Activated gamma-delta T cell treated with anti-CD3 and anti-CD28 coated beads, Interleukin-2, amount 50 U/mL, for 16 hours (primary cell): ENCODE measurements at regions not wholly inside any gene's neighbourhood (a gene's known extent, or its start where the extent isn't known, plus 50 kb on each side); places are given as distances from the start of the nearest gene placed in this dataset.

Experiments used
- DNase-seq: peaks from one replicate; pipeline ENCODE4 v3.0.0-alpha.2; 2020; ENCODE audit warnings: low read depth

DNA sequence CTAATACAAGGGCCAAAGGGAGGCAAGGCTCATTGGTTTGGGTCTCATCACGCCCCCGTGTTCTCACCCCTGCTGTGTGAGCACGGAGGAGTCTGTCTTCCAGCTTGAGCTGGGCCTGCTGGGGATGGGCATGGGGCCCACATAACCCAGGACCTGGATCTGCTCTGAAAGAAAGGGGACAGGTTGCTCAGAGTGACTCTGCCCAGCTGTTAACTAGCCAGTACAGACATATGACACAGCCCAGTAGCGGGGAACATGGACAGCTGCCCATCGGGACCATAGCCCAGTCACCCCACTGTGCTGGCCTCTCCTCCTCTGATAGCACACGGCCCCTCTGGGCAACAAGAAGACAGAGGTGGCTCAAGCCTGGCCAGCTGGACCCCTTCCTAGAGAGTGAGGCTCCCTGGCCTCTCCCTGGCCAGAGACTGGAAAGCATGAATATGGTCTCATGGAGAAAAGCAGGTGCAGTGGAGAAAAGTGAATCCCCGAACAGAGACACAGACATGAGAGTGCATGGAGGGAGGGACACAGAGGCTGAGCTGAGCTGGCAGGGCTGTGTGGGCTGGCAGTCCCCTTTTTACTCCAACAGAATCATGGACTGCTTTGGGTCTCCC lies 973.9 kb downstream of the BRD1 start:
- no peak for DNase-seq

DNA sequence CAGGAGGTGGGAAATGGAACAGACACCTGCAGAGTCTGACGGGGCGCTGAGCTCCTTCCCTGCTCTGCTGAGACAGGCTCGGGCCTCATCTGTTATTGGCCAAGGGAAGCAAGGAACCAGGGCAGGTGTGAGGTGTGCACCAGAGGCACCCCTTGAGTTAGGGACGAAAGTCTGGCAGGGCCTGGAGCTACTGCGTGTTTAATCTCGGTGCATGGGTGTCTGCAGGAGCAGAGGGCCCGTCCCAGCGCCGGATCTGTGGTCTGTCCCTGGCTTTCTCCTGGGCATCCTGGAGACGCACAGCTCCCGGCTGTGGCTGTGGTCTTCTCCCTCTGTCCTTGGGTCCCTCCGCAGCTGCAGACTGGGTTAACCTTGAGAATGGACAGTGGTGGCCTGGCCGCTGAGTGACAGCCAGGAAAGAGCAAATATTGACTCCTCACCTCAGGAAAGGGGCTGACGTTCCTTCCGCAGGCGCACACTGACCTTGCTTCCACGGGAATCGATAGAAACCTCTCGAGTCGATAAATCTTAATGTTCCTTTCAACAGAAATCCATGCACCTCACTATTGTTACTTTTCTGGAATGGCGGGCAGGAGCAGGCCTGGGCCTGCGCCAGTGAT lies 975.6 kb downstream of the BRD1 start:
- DNase-seq, result no peak

DNA sequence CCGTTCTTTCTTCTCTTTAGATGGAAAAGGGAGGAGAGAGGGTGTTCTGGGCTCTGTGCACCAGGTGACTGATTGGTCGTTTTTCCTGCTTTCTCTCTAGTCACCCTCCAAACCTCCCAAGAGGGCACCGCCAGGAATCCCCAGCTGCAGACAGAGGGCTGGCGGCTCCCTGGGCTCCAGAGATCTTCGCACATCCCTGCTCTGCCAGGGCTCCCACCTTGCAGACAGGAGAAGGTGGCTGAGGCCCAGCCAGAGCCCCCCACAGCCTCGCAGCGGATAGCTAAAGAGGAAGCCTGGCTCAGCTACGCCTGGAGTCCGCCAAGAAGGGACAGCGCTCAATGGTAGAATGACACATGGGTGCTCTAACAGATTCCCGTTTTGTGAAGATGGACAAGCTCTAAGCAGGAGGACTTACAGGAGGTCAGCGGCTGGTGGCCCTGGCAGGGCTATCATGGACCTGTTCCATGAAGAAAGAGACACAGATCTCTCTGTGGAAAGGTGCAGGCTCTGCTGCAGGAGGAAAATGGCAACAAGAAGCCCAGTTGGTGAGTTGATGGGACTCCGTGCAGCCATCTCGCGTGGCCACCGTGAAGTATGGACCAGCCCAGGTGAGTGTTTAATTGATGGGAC lies 976.9 kb downstream of the BRD1 start:
- DNase-seq, result no peak

DNA sequence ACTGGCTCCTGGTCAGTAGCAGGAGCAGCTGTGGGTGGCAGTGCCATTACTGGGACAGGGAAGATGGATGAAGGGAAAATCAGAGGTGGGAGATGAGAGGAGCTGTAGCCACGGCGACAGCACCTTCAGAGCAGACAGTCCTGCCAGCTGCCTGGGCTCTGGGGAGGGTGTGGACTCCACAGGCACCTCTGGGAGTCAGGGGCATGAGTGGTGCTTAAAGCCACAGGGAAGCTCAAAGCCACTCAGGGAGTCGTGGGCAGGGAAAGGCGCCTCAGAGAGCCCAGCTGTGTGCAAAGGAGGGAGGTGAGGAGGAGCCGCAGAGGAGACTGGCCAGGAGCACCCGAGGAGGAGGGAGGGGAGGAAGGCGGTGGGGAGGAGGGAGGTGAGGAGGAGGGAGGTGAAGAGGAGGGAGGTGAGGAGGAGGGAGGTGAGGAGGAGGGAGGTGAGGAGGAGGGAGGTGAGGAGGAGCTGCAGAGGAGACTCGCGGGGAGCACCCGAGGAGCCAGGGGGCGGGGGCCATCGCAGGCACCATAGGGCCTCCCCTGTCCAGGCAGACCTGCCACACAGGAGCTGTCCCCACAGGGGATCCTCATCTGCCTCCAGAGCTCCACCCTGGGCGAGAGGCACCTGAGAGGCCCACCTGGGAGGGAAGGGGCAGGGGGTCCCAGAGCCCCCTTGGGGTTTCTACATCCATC lies 977.6 kb downstream of the BRD1 start:
- no peak for DNase-seq

DNA sequence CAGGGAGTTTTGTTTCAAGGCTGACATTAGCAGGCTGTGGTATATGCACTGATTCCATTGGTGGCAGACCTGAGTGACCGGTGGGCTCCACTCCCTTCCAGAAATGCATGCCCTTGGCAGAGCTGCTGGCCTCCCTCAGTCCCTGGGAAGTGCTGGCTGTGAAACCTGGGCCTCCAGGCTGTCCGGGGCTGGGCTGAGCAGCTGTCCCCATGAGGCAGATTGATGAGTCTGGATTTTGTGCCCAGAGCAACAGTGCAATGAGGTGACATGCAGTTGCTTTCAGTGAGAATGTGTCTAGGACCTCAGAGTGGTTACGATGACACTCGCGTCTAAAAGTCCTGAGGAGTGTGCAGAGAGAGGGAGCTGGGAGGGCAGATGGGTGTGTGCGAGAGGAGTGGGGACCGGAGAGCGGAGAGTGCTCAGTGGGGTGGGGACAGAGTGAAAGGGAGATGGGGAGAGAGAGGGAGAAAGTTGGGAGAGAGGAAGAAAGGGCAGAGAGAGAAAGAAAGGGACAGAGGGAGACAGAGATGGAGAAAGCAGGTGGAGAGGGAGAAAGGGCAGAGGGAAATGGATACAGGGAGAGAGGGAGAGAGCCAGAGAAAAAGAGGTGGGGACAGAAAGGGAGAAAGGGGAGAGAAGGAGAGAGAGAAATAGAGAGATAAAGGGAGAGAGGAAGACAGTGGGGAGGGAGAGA lies 978.3 kb downstream of the BRD1 start:
- no peak for DNase-seq

DNA sequence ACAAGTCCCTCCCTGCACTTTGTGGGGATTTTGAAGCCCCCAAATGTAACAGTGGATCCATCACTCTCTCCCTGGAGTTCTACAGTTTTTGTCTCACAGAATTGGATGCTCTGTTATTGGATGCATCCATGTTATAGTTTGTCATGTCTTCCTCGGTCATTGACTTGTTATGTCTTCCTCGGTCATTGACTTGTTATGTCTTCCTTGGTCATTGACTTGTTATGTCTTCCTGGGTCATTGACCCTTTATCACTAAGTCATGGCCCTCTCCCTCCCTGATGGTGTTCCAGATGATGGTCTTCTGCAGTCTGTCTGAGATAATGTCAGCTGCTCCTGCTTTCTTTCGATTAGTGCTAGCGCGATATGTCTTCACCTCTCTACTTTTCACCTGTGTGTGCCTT lies 981.5 kb downstream of the BRD1 start:
- no peak for DNase-seq

DNA sequence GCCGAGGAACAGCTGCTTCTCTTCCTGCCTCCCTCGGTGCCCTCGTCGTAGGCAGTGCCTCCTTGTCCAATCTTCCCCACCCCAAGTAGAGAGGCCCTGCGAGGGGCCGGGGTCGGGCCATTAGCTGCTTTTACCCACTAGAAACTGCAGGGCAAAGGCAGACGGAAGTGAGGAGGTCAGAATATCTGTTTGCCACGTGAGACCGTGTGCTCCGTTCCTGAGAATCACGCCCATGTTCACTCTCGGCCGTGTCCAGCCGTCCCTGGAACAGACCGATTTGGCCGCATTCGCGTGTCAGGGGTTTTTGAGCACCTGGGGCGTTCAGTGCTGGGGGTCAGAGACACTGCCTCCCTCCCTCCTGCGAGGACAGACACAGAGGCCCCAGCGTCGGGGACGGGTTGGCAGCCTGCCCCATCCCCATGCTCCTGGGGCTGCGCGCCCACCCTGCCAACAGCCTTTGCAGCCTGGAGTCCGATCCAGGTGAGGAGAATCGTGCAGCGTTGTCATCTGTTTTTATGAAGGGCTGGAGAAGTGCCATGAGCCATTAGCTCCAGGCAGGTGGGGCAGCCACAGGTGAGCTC lies 982.2 kb downstream of the BRD1 start:
- no peak for DNase-seq

DNA sequence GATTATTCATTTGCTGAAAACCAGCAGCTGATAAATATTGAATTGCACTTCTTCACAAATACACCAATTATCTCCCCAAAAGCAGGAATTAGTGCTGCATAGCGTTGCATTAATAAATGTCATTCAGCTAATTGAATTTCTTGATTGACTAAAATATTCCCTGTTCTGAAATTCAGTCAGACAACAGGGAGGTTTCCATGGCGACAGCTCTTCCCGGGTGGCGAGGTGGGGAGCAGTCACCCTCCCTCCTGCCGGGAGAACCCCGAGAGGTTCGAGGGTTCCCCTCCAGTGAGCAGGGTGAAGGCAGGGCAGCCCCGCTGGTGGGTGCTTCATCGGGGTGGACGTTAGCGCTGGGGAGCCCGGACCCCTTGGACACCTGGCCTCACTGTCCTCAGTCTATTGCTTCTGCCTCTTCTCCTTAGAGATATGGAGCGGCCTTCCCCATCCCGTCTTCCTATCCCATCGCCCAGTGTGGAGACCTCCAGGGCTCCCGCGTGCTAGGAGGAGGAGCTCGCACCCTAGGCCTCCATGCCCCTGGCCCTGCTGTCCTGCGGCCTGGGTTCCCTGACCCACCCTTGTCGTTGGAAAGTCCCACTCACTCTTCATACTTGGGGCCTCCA lies 983.5 kb downstream of the BRD1 start:
- DNase-seq, result no peak

DNA sequence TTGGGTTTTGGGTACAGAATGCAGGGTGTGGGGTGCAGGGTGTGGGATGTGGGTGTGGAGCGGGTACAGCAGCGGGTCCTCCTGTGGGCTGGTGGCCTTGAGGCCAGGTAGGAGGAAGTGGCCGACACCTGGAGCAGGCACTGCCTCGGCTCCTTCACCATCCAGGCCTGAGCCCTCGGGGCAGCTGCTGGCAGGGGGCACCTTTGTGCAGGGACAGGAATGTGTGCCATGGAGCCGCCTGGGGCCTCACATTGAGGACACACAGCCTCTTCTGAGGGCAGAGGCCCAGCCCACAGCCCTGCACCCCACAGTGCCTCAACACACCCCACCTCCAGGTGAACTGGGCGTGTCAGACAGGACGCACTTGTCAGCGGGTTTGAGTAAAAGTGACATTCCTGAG lies 984.0 kb downstream of the BRD1 start:
- DNase-seq, result no peak

DNA sequence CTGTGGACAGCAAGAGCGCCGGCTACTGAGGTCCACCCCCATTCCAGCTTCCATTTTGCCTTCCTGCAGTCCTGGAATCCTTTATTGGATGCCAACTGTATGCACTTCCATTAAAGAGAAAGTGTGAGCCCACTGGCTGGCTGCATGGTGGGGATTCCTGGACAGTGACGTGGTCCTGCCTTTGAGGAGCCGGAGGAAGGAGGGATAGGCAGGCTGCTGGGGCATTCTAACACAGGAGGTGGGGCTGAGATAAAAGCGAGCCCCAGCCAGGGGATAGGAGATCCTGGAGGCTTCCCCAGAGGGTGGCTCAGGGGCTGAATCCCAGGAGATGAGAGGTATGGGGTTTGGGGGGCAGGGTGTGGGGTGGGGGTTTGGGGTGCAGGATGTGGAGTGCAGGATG lies 984.7 kb downstream of the BRD1 start:
- DNase-seq, result no peak

DNA sequence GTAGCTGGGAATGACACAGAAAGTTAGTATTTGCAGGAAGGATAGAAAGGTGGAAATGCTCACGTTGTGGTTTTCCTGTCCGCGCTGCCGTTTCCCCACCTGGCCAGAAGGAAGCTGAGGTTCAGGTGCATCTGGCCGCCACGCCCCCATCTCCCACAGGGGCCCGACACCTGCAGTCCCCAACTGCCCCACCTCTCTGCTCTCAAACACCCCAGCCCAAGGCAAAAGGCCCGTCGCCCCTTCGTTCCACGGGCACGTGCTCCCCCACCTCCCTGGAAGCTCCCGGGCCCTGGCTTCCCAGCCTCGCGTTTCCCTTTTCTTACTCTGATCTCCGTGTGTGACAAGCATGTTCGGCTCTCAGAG lies 985.1 kb downstream of the BRD1 start:
- no peak for DNase-seq

DNA sequence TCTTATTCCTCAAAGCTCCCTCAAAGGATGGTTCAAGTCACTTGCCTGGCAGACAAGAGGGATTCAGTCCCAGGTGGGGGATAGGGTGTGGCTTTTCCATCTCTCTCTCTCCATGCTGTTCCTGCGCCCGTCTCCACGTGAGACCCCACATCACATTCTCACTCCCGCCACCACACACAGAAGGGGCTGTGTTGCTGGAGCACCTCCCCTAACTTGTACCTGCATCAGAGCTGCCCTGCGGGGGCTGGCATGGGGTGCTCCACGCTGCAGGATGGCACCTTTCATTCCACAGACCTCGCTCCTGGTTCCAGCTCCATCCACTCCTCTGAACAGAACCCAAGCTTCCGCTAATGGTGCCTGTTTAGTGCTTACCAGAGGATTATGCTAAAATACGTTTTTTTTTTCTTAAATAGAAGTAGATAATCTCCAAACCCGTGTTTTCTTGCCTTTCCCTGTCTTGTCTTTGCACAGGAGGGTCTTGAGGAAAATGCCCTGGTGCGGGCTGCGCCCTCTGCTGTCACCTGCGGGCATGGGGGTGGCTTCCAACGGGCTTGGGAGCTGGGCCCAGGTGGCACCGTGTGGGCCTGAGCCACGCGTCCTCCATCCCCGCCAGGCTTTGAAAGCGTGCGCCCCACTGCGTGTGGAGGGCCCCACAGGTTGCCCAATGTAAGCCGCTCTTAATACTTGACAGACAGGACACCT lies 985.6 kb downstream of the BRD1 start:
- no peak for DNase-seq

DNA sequence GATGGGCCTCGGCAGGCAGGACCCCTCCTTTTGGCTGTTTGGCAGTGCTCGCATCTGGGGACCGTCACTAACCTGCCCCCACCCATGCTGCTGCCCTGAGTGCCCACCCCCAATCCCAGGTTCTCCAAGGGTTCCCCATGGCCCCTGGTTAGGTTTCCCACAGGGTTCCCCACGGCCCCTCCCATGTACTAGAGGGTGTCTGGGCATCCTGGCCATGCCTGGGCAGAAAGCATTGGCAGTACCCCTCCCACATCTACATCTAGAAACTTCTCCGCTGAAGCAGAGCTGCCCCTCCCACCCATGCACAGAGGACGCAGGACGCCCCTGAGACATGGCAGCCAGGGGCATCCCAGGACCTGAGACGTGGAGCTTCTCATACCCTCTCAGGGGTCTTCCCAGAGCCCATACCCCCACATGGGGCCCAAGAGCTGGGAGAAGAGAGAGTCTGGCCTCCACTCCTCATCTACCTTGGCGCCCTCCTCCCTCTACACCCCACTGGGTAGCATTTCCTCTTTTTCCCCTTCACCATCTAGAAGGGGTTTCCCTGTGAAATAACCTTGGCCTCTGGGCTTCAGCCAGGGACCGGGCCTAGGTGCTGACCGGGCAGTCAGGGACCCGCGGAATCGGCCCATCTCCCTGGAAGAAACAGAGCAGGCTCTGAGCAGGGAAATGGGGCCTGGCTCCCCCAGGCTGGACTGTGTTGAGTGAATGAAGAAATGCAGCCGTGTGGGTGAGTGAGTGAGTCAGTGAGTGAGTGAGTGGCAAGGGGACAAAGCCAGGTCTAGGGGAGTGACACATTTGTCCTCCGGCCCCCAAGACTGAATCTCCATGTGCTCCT lies 987.3 kb downstream of the BRD1 start:
- DNase-seq, result no peak

DNA sequence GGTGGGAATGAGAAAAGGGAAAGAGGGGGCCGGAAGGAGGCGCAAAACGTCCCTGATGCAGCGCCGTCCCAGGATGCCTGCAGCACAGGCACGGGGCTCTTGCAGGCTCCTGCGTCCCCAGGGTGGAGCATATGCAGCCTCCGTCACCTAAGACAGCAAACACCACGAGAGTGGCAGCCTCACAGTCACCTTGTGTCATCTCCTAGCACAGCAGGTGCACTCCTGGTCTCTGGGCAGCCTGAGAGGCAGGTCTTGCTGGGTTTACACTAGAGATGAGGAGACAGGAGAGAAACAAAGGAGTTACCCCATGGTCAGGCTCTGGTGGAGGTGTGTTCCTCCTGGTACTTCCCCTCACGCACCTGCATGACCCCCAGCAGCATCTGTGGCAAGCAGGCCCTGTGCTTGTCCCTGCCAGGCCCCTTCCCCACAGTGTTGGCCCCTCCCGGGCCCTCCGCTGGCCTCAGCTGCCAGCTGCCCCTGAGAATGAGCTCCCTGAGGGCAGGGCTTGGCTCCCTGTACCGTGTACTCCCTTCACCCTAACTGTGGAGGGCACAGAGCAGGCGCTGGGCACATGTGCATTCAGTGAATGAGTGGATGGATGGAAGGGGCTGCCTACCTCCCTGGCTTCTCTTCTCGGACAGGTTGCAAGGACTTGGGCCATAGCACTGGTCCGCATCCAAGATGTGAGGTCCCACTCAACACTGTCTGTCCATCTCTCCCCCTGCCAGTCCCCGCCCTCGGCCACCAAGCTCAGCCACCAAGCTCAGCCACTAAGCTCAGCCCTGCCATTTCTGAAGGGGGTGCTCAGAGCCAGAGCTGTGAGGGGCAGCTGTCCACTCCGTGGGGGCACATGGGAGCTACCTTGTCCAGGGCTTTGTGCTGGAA lies 988.6 kb downstream of the BRD1 start:
- no peak for DNase-seq

DNA sequence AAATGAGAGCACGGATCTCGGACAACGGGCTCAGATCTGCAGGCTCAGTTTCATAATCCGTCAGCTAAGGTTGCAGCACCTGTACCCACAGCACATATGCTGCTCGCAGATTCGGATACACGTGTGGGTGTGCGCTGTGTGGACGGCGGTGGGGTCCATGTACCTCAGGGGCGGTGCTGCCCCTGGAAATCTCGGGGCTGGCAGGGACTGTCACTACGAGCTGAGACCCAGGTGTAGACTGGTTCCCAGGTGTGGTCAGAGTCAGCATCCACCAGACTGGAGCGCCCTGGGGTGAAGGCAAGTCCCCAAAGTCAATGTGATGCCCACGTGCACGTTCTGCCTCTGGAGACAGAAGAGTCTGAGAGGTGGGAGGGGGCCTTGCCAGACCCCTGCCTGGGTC lies 989.3 kb downstream of the BRD1 start:
- no peak for DNase-seq

DNA sequence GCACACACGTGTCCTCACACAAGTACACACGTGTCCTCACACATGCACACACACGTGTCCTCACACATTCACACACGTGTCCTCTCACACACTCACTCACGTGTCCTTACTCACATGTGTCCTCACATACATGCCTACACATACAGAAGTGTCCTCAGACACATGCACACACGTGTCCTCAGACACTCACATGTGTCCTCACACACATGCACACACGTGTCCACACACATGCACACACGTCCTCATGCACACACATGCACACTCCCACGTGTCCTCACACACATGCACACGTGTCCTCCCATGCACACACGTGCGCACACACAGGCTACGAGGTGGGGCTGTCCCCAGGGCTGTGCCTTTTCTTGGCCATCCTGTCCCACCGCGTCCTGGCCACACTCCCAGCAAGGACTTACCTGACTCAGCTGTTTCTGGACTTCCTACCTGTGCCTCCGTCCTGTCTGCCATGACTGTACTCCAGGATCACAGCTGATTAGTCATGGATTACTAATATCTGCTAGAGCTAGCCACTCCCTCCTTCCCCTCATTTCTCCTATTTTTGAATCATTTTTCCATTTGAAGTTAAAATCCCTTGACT lies 990.2 kb downstream of the BRD1 start:
- no peak for DNase-seq

DNA sequence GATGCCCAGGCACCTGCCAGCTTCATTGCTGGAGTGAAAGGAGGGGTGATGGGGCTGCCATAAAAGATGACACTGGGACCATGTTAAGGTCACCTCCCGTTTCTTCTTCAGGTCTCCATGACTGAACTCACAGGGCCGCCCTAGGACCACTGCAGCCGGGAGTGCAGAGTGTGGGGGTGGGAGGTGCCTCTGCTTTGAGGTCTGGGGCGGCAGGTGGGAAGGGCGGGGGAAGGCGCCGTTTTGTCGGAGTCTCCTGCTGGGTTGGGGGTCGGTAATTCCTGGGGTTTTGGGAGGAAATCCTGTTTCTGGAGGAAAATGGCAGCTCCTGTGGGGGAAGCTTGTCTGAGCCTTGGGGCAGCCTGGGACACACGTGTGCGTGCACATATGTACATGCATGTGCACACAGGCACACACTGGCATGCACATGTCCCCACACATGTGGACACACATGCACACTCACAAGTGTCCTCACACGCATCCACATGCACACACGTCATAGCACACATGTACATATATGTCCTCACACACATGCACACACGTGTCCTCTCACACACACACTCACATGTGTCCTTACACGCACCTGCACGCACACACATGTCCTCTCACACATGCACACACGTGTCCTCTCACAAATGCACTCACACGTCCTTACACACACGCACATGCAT lies 990.9 kb downstream of the BRD1 start:
- no peak for DNase-seq
